Sigmoid colon (tissue), 4 donors: ENCODE measurements at regions not wholly inside any gene's neighbourhood (a gene's known extent, or its start where the extent isn't known, plus 50 kb on each side); places are given as distances from the start of the nearest gene placed in this dataset.

Experiments used
- POLR2A ChIP-seq, 2 donors: fragments of 450-650 bp; IDR thresholded peaks; one replicate each; pipeline ENCODE4 v1.6.1; 2016; ENCODE audit warnings: antibody characterized with exemption in 2 of 2, mild to moderate bottlenecking in 2 of 2, moderate library complexity in 2 of 2
- POLR2AphosphoS5 ChIP-seq, 4 donors: sonication (generic); formaldehyde crosslinking; IDR thresholded peaks; one replicate each; pipeline ENCODE4 v1.6.1; 2017; ENCODE audit warnings: antibody characterized with exemption in 4 of 4

DNA sequence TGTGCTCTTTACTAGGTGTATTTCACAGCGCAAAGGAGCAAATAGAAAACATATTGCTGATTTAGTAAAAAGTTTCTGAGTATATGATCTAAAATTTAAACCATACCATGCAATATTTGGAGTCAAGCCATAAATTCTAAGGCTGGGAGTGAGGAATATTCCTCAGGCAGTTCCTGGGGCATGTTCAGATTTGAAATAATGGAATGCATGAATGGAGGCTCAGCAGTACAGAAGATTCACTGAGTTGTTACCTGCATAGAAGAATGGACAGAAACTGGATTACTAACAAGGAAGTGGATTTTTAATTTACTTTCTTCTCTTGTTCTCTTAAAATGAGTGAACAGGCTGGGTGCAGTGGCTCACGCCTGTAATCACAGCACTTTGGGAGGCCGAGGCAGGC lies 441.0 kb upstream of the MAP2 start:
- TF ChIP-seq POLR2AphosphoS5 (IDR thresholded peaks at IDR 0.05): no peak
- TF ChIP-seq POLR2A (IDR thresholded peaks at IDR 0.05): no peak
